ENCODE measurements at regions not wholly inside any gene's neighbourhood (a gene's known extent, or its start where the extent isn't known, plus 50 kb on each side); places are given as distances from the start of the nearest gene placed in this dataset.

DNA sequence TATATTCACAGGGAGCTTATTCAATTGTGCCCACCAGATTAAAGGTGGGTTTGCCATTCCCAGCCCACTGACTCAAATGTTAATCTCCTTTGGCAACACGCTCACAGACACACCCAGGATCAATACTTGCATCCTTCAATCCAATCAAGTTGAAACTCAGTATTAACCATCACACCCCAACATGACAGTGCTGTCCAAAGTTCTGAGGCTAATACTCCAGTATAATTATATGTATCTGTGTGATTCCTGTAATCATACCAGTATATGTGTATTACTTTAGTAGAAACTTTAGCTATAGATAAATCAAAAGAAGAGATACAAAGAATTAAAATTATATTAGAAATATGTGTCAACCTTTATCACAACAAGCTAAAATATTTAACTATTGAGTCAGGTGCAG lies 1166.0 kb downstream of the ZPLD1 start:
- no peak overlapping the region for H3K4me3 ChIP-seq (ENCODE audit: low read depth, low read length)
- no peak for DNase-seq (ENCODE audit: low read depth)
- TF ChIP-seq, protein P1, sequence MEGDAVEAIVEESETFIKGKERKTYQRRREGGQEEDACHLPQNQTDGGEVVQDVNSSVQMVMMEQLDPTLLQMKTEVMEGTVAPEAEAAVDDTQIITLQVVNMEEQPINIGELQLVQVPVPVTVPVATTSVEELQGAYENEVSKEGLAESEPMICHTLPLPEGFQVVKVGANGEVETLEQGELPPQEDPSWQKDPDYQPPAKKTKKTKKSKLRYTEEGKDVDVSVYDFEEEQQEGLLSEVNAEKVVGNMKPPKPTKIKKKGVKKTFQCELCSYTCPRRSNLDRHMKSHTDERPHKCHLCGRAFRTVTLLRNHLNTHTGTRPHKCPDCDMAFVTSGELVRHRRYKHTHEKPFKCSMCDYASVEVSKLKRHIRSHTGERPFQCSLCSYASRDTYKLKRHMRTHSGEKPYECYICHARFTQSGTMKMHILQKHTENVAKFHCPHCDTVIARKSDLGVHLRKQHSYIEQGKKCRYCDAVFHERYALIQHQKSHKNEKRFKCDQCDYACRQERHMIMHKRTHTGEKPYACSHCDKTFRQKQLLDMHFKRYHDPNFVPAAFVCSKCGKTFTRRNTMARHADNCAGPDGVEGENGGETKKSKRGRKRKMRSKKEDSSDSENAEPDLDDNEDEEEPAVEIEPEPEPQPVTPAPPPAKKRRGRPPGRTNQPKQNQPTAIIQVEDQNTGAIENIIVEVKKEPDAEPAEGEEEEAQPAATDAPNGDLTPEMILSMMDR (IDR thresholded peaks at IDR 0.05; ENCODE audit: insufficient read depth, low read length): no peak

DNA sequence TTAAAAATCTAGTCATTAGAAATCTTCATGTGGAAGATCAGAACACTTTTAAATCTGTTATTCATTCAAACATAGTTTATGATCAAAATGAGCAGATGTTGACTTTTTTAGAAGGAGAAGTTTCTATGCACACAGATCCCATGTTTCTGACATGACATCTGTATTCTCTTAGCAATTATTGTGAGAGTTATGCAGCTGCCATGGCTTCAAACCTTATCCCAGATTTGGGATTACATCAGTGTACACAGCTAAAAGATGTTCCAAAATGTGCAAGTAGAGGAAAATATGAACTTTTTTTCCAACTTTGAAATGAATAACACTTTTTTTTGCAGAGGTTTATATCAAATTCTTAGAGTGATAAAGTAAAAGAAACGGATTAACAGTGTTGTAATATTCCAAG lies 1166.9 kb downstream of the ZPLD1 start:
- TF ChIP-seq, protein P1 (IDR thresholded peaks at IDR 0.05; ENCODE audit: insufficient read depth, low read length): no peak
- H3K4me3 ChIP-seq (ENCODE audit: low read depth, low read length): no peak overlapping the region
- no peak for DNase-seq (ENCODE audit: low read depth)

DNA sequence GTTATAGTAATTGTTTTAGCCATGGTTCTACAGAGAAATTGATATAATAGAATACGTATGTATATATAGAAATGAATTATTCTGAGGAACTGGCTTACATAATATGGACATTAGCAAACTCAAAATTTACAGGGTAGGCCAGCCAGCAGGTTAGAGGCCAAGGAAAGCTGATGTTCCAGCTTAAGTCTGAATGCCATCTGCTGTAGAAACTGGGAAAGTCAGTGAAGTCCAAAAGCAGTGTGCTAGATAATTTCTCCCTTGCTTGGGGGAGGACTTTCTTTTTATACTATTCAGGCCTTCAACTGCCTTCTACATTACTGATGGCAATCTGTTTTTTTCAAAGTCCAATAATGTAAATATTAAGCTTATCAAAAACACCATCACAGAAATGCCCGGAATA lies 1174.7 kb downstream of the ZPLD1 start:
- DNase-seq (ENCODE audit: low read depth): no peak
- TF ChIP-seq, protein P1 (IDR thresholded peaks at IDR 0.05; ENCODE audit: insufficient read depth, low read length): no peak
- no peak overlapping the region for H3K4me3 ChIP-seq (ENCODE audit: low read depth, low read length)

DNA sequence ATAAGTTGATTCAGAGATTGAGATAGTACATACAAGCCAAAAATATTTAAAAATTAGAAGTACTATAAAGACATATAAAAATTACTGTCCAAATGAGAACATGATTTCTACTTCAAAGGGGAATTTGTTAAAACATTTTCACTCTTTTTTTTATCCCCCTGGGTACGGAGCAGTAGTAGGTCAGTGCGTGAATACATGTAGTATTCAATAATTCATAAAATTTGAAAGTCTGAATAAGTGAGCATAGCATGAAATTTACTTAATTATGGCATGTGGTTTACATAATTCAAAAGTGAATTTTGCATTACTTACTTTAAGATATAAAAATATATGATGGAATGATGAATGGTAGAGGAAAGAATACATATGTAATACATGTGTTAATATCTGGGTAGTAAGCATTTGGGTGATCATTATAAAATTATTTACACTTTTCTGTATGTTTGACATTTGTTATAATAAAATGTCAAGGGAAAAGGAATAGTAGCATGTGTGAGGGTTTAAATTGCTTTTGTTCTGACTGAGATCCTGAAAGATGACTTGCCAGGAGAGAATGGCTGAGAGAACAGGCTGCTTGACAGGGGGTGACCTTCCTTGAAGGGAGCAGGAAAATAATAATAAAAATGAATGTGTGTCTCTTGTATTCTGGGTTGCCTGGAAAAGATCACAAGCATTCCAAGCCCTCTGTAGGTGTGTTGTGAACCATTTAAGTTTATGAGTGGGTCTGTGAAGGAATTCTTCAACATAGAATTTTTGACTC lies 1178.8 kb downstream of the ZPLD1 start:
- no peak for DNase-seq (ENCODE audit: low read depth)
- TF ChIP-seq, protein P1 (IDR thresholded peaks at IDR 0.05; ENCODE audit: insufficient read depth, low read length): no peak
- no peak overlapping the region for H3K4me3 ChIP-seq (ENCODE audit: low read depth, low read length)

DNA sequence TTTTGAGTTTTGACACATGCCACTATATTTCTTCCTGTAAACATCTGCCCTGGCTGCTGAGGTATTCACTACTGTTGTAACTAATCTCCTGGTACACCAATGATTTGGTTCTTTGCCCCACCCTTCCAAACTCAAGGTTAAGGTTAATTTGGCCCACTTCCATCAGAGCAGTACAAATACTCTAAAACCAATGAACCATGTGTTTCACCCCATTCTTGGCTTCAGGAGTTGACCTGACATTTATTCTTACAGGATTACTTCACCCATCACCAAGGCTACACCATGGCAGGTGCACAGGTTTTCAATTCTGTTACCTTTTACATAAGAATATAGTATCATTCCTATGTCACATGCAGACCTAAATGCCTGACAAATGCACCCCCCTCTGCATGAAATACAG lies 1179.9 kb downstream of the ZPLD1 start:
- TF ChIP-seq, protein P1 (IDR thresholded peaks at IDR 0.05; ENCODE audit: insufficient read depth, low read length): no peak
- no peak overlapping the region for H3K4me3 ChIP-seq (ENCODE audit: low read depth, low read length)
- DNase-seq (ENCODE audit: low read depth): no peak

DNA sequence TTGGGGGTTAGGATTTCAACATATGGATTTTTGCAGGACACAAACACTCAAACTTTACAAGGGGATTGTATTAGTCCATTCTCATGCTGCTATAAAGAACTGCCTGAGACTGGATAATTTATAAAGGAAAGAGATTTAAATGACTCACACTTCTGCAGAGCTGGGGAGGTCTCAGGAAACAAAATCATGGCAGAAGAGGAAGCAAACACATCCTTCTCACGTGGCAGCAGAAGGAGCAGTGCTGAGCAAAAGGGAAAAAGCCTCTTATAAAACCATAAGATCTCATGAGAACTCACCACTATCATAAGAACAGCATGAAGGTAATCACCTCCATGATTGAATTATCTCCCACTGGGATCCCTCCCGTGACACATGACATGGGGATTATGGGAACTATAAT lies 1183.1 kb downstream of the ZPLD1 start:
- no peak for DNase-seq (ENCODE audit: low read depth)
- no peak overlapping the region for H3K4me3 ChIP-seq (ENCODE audit: low read depth, low read length)
- TF ChIP-seq, protein P1 (IDR thresholded peaks at IDR 0.05; ENCODE audit: insufficient read depth, low read length): no peak

DNA sequence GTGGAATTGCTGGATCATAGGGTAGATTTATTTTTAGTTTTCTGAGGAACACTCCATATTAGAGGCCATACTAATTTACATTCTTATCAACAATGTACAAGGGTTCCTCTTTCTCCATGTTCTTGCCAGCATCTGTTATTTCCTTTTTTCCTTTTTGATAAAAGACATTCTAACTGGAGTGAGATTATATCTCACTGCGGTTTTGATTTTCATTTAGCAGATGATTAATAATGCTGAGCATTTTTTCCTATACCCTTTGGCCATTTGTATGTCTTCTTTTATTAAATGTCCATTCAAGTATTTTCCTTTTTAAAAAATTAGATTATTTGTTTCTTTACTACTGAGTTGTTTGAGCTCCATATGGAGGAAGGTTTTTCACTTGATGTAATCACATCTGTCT lies 1189.5 kb downstream of the ZPLD1 start:
- TF ChIP-seq, protein P1 (IDR thresholded peaks at IDR 0.05; ENCODE audit: insufficient read depth, low read length): no peak
- no peak overlapping the region for H3K4me3 ChIP-seq (ENCODE audit: low read depth, low read length)
- DNase-seq (ENCODE audit: low read depth): no peak

Measured in fibroblast of the aortic adventitia (primary cell).